AG09319 (cell line): ENCODE measurements at regions not wholly inside any gene's neighbourhood (a gene's known extent, or its start where the extent isn't known, plus 50 kb on each side); places are given as distances from the start of the nearest gene placed in this dataset.

Experiments
- DNase-seq: peaks from one replicate; pipeline ENCODE4 v3.0.0-alpha.2; 2010; ENCODE audit warnings: low read depth; ENCODE audit errors: extremely low read depth
- CTCF ChIP-seq: IDR thresholded peaks from 2 replicates; pipeline ENCODE4 v1.5.1; 2011; ENCODE audit warnings: low read depth, mild to moderate bottlenecking, inconsistent platforms, low read length, moderate library complexity

- no peak for TF ChIP-seq CTCF
- DNase-seq: no peak
These were observed 225.4 kb upstream of the ZWINT start for GRCh38 chr10:56586461-56586891.

- no peak for TF ChIP-seq CTCF
- no peak for DNase-seq
These were observed 224.6 kb upstream of the ZWINT start for GRCh38 chr10:56585447-56586171.

GRCh38 chr10:56583316-56583715 is 222.3 kb upstream of the ZWINT start:
- no peak for TF ChIP-seq CTCF
- no peak for DNase-seq

GRCh38 chr10:56567580-56567979 is 206.5 kb upstream of the ZWINT start:
- TF ChIP-seq CTCF: no peak
- DNase-seq: no peak

GRCh38 chr10:56561336-56561735 is 200.3 kb upstream of the ZWINT start:
- DNase-seq: no peak
- no peak for TF ChIP-seq CTCF

- TF ChIP-seq CTCF: no peak
- no peak for DNase-seq
These were observed 190.0 kb upstream of the ZWINT start for GRCh38 chr10:56551037-56551436.

GRCh38 chr10:56547163-56547562 is 186.1 kb upstream of the ZWINT start:
- no peak for DNase-seq
- no peak for TF ChIP-seq CTCF
